GM23338 (cell line): ENCODE measurements at regions not wholly inside any gene's neighbourhood (a gene's known extent, or its start where the extent isn't known, plus 50 kb on each side); places are given as distances from the start of the nearest gene placed in this dataset.

Experiments
- ATAC-seq: fragments of 200-7000 bp; cut with Tn5 transposase; 3 replicates; pipeline ENCODE4 v1.9.1; 2020
- DNase-seq: peaks from one replicate; pipeline ENCODE4 v3.0.0-alpha.2; 2015; ENCODE audit warnings: low spot score
- H2AFZ ChIP-seq: fragments of 200-600 bp; sonication (generic); 2 replicates; pipeline ENCODE4 v1.8.0; 2016; ENCODE audit warnings: antibody characterized with exemption, mild to moderate bottlenecking, moderate library complexity
- H3F3A ChIP-seq: fragments of 200-600 bp; sonication (generic); replicated peaks from 2 replicates; pipeline ENCODE4 v1.8.0; 2017; ENCODE audit warnings: antibody characterized with exemption, mixed run types, low read depth
- H3K27ac ChIP-seq: fragments of 200-600 bp; sonication (generic); 2 replicates; pipeline ENCODE4 v1.6.1; 2016; ENCODE audit warnings: low read depth
- H3K27me3 ChIP-seq: fragments of 200-600 bp; sonication (generic); 2 replicates; pipeline ENCODE4 v1.8.0; 2016; ENCODE audit warnings: mild to moderate bottlenecking, mixed run types, moderate library complexity; ENCODE audit not compliant: insufficient read depth
- H3K36me3 ChIP-seq: fragments of 200-600 bp; sonication (generic); 2 replicates; pipeline ENCODE4 v1.8.0; 2016; ENCODE audit warnings: mild to moderate bottlenecking; ENCODE audit not compliant: insufficient read depth
- H3K4me1 ChIP-seq: fragments of 200-600 bp; sonication (generic); 2 replicates; pipeline ENCODE4 v1.8.0; 2016; ENCODE audit warnings: mild to moderate bottlenecking, moderate library complexity; ENCODE audit not compliant: insufficient read depth
- H3K4me2 ChIP-seq: fragments of 200-600 bp; sonication (generic); 2 replicates; pipeline ENCODE4 v1.7.1; 2017; ENCODE audit warnings: mixed run types
- H3K4me3 ChIP-seq: fragments of 200-600 bp; sonication (generic); 2 replicates; pipeline ENCODE4 v1.6.1; 2016; ENCODE audit warnings: mixed run types
- H3K79me2 ChIP-seq: fragments of 200-600 bp; sonication (generic); replicated peaks from 2 replicates; pipeline ENCODE4 v1.8.0; 2017; ENCODE audit warnings: mild to moderate bottlenecking; ENCODE audit not compliant: insufficient read depth
- H3K9me2 ChIP-seq: fragments of 200-600 bp; sonication (generic); 2 replicates; pipeline ENCODE4 v1.8.0; 2017; ENCODE audit not compliant: insufficient read depth
- H4K20me1 ChIP-seq: fragments of 200-600 bp; sonication (generic); replicated peaks from 2 replicates; pipeline ENCODE4 v1.8.0; 2017; ENCODE audit warnings: mild to moderate bottlenecking; ENCODE audit not compliant: insufficient read depth
- H3K27ac Mint-ChIP-seq: 2 replicates; pipeline ENCODE4 v1.8.0; 2020; ENCODE audit warnings: inconsistent platforms, mild to moderate bottlenecking, moderate library complexity, mixed read lengths
- H3K27me3 Mint-ChIP-seq: 3 replicates; pipeline ENCODE4 v1.8.0; 2022; ENCODE audit warnings: low read depth, mild to moderate bottlenecking, moderate library complexity, mixed read lengths, inconsistent platforms; ENCODE audit not compliant: insufficient read depth, poor library complexity
- H3K36me3 Mint-ChIP-seq: 3 replicates; pipeline ENCODE4 v1.8.0; 2021; ENCODE audit warnings: low read depth, mild to moderate bottlenecking, inconsistent platforms, moderate library complexity, mixed read lengths
- H3K4me1 Mint-ChIP-seq: 3 replicates; pipeline ENCODE4 v1.8.0; 2020; ENCODE audit warnings: mild to moderate bottlenecking, inconsistent platforms, mixed read lengths
- H3K4me3 Mint-ChIP-seq: 3 replicates; pipeline ENCODE4 v1.8.0; 2021; ENCODE audit warnings: moderate library complexity, mild to moderate bottlenecking, inconsistent platforms, mixed read lengths
- H3K9me3 Mint-ChIP-seq: 3 replicates; pipeline ENCODE4 v1.8.0; 2020; ENCODE audit warnings: moderate library complexity, mild to moderate bottlenecking, inconsistent platforms, mixed read lengths
- CREB1 ChIP-seq: fragments of 250-450 bp; sonication (Bioruptor Pico); IDR thresholded peaks from 2 replicates; pipeline ENCODE4 v1.5.0; 2020; ENCODE audit warnings: low read depth, mild to moderate bottlenecking, moderate library complexity
- EZH2 ChIP-seq: fragments of 200-600 bp; sonication (generic); IDR thresholded peaks from one replicate; pipeline ENCODE4 v1.8.0; 2017; ENCODE audit warnings: antibody characterized with exemption, mild to moderate bottlenecking, low read depth; ENCODE audit not compliant: unreplicated experiment
- EZH2phosphoT487 ChIP-seq: fragments of 200-600 bp; sonication (generic); IDR thresholded peaks from one replicate; pipeline ENCODE4 v1.8.1; 2018; ENCODE audit warnings: antibody characterized with exemption; ENCODE audit not compliant: unreplicated experiment
- JUNB ChIP-seq: IDR thresholded peaks from one replicate; pipeline ENCODE4 v1.6.1; 2016; ENCODE audit warnings: antibody characterized with exemption; ENCODE audit not compliant: unreplicated experiment
- NANOG ChIP-seq: IDR thresholded peaks from 2 replicates; pipeline ENCODE4 v1.6.1; 2016; ENCODE audit warnings: antibody characterized with exemption, borderline replicate concordance
- POLR2AphosphoS5 ChIP-seq: IDR thresholded peaks from 2 replicates; pipeline ENCODE4 v1.6.1; 2016; ENCODE audit warnings: antibody characterized with exemption, low read depth
- ZNF114 ChIP-seq: fragments of 250-450 bp; sonication (Bioruptor Pico); IDR thresholded peaks from 2 replicates; pipeline ENCODE4 v1.5.0; 2020; ENCODE audit warnings: mild to moderate bottlenecking, moderate library complexity
- TF ChIP-seq, protein P1 (sequence below), 2 experiments: fragments of 200-600 bp in 1 of 2; sonication (generic) in 1 of 2; conservative IDR thresholded peaks; 2 replicates each; pipeline versions ENCODE4 v1.5.1 to v1.6.1; 2016 to 2017; ENCODE audit warnings: antibody characterized with exemption in 2 of 2, low read depth in 2 of 2, mild to moderate bottlenecking in 2 of 2, moderate library complexity in 1 of 2
- TF ChIP-seq, protein P2 (sequence below): IDR thresholded peaks from 2 replicates; pipeline ENCODE4 v1.6.1; 2016; ENCODE audit warnings: antibody characterized with exemption
- TF ChIP-seq, protein P3 (sequence below): IDR thresholded peaks from one replicate; pipeline ENCODE4 v1.6.1; 2018; ENCODE audit warnings: antibody characterized with exemption; ENCODE audit not compliant: unreplicated experiment

DNA sequence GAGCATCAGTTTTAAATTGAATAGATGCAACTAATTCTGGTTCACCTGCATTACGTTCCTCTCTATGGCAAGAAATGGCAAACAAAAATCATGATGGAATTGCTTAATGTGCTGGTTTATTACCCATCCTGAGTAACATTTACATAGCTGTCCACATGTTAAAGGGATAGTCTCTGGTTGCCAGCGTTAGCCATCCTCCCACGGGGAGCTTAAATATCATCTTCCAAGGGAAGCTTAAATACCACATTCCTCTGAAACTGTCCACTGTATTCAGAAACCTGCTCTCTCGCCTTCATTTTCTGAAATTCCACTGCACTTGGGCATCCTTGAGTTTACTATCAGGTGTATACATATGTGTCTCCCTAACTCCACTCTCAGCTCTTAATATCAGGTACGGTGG is 586.6 kb downstream of the TLL1 start:
- Histone ChIP-seq H3K4me1 (no peaks in the 10 kb centered on the region), H3K79me2 (no peaks in the 10 kb centered on the region), H4K20me1 (no peaks in the 10 kb centered on the region), H3K27ac (no peak overlapping the region), H2AFZ (no peak overlapping the region), H3K36me3 (no peaks in the 10 kb centered on the region), H3K4me3 (no peak overlapping the region), H3K4me2 (no peak overlapping the region), H3K9me2 (no peaks in the 10 kb centered on the region), H3K27me3 (no peaks in the 10 kb centered on the region), H3F3A (no peaks in the 10 kb centered on the region)
- no peaks in the 10 kb centered on the region for H3K27me3 Mint-ChIP-seq
- DNase-seq (no peak), ATAC-seq (no peak)
- H3K9me3 Mint-ChIP-seq: peaks cover 14% of the 10 kb centered on the region
- no peak overlapping the region for H3K27ac Mint-ChIP-seq
- peaks cover 12% of the 10 kb centered on the region for H3K36me3 Mint-ChIP-seq
- peaks cover 2% of the 10 kb centered on the region; the same call in 1 of the 3 replicates for H3K4me1 Mint-ChIP-seq
- no peak overlapping the region for H3K4me3 Mint-ChIP-seq
- TF ChIP-seq CREB1 (CRISPR knock-in tag) (no peak), ZNF114 (CRISPR knock-in tag) (no peak)

DNA sequence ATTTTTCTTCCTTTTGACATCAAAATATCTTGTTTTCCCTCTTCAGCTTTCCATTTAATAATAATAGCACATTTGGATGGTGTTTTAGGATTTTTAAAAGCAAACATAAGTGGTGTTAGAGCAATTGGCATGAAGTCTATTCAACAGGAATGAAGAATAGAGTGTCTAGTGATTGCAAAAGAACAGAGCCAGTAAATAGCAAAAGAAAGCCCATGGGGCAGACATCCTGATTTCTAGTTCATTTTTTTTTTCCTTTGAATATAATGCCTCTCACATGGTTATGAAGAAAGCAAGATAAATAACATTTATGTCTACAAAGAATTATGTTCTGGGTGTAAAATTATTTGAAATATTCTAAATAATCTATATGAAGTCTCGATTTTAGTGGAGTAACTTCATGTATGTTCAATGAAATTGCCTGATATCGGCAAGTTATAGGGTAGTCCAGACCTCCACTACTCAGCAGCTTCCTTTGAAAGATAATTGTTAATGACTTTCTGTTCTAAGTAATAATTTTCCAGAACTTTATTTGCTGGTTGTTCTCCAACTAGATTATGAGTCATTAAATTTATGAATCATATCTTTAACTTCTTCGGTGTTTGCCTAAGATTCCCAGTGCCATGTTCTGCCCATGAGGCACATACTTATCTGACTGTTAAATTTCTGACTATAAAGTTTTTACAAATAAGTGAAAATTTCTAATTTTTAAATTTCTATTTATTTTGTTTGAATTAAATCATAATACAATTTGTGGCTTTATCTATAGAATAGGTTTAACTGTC is 587.9 kb downstream of the TLL1 start:
- no peaks in the 10 kb centered on the region for H3F3A ChIP-seq
- H3K79me2 ChIP-seq: no peaks in the 10 kb centered on the region
- no peak overlapping the region for H3K4me3 Mint-ChIP-seq
- no peak for DNase-seq
- H3K27ac Mint-ChIP-seq: no peak overlapping the region
- no peak for ATAC-seq
- no peaks in the 10 kb centered on the region for H3K27me3 Mint-ChIP-seq
- no peak overlapping the region for H3K4me3 ChIP-seq
- H3K36me3 ChIP-seq: no peaks in the 10 kb centered on the region
- H2AFZ ChIP-seq: no peak overlapping the region
- no peak overlapping the region for H3K4me2 ChIP-seq
- H3K27me3 ChIP-seq: no peaks in the 10 kb centered on the region
- H3K36me3 Mint-ChIP-seq: peaks cover 3% of the 10 kb centered on the region; the same call in 1 of the 3 replicates
- no peak overlapping the region for H3K27ac ChIP-seq
- peaks cover 3% of the 10 kb centered on the region; the same call in 1 of the 3 replicates for H3K9me3 Mint-ChIP-seq
- no peaks in the 10 kb centered on the region for H4K20me1 ChIP-seq
- peaks cover 2% of the 10 kb centered on the region; the same call in 1 of the 3 replicates for H3K4me1 Mint-ChIP-seq
- no peaks in the 10 kb centered on the region for H3K9me2 ChIP-seq
- H3K4me1 ChIP-seq: no peaks in the 10 kb centered on the region
- TF ChIP-seq, protein P1, sequence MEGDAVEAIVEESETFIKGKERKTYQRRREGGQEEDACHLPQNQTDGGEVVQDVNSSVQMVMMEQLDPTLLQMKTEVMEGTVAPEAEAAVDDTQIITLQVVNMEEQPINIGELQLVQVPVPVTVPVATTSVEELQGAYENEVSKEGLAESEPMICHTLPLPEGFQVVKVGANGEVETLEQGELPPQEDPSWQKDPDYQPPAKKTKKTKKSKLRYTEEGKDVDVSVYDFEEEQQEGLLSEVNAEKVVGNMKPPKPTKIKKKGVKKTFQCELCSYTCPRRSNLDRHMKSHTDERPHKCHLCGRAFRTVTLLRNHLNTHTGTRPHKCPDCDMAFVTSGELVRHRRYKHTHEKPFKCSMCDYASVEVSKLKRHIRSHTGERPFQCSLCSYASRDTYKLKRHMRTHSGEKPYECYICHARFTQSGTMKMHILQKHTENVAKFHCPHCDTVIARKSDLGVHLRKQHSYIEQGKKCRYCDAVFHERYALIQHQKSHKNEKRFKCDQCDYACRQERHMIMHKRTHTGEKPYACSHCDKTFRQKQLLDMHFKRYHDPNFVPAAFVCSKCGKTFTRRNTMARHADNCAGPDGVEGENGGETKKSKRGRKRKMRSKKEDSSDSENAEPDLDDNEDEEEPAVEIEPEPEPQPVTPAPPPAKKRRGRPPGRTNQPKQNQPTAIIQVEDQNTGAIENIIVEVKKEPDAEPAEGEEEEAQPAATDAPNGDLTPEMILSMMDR (conservative IDR thresholded peaks at IDR 0.05; ENCODE audit: low read depth in 2 of 2): no peak
- TF ChIP-seq EZH2: no peak
- TF ChIP-seq, protein P2, sequence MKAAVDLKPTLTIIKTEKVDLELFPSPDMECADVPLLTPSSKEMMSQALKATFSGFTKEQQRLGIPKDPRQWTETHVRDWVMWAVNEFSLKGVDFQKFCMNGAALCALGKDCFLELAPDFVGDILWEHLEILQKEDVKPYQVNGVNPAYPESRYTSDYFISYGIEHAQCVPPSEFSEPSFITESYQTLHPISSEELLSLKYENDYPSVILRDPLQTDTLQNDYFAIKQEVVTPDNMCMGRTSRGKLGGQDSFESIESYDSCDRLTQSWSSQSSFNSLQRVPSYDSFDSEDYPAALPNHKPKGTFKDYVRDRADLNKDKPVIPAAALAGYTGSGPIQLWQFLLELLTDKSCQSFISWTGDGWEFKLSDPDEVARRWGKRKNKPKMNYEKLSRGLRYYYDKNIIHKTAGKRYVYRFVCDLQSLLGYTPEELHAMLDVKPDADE: no peak
- no peak for TF ChIP-seq CREB1 (CRISPR knock-in tag)
- TF ChIP-seq JUNB: no peak
- no peak for TF ChIP-seq EZH2phosphoT487
- TF ChIP-seq NANOG: no peak
- no peak for TF ChIP-seq ZNF114 (CRISPR knock-in tag)
- TF ChIP-seq POLR2AphosphoS5: no peak
- TF ChIP-seq, protein P3, sequence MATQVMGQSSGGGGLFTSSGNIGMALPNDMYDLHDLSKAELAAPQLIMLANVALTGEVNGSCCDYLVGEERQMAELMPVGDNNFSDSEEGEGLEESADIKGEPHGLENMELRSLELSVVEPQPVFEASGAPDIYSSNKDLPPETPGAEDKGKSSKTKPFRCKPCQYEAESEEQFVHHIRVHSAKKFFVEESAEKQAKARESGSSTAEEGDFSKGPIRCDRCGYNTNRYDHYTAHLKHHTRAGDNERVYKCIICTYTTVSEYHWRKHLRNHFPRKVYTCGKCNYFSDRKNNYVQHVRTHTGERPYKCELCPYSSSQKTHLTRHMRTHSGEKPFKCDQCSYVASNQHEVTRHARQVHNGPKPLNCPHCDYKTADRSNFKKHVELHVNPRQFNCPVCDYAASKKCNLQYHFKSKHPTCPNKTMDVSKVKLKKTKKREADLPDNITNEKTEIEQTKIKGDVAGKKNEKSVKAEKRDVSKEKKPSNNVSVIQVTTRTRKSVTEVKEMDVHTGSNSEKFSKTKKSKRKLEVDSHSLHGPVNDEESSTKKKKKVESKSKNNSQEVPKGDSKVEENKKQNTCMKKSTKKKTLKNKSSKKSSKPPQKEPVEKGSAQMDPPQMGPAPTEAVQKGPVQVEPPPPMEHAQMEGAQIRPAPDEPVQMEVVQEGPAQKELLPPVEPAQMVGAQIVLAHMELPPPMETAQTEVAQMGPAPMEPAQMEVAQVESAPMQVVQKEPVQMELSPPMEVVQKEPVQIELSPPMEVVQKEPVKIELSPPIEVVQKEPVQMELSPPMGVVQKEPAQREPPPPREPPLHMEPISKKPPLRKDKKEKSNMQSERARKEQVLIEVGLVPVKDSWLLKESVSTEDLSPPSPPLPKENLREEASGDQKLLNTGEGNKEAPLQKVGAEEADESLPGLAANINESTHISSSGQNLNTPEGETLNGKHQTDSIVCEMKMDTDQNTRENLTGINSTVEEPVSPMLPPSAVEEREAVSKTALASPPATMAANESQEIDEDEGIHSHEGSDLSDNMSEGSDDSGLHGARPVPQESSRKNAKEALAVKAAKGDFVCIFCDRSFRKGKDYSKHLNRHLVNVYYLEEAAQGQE: no peak
